ENCODE measurements at regions not wholly inside any gene's neighbourhood (a gene's known extent, or its start where the extent isn't known, plus 50 kb on each side); places are given as distances from the start of the nearest gene placed in this dataset.

DNA sequence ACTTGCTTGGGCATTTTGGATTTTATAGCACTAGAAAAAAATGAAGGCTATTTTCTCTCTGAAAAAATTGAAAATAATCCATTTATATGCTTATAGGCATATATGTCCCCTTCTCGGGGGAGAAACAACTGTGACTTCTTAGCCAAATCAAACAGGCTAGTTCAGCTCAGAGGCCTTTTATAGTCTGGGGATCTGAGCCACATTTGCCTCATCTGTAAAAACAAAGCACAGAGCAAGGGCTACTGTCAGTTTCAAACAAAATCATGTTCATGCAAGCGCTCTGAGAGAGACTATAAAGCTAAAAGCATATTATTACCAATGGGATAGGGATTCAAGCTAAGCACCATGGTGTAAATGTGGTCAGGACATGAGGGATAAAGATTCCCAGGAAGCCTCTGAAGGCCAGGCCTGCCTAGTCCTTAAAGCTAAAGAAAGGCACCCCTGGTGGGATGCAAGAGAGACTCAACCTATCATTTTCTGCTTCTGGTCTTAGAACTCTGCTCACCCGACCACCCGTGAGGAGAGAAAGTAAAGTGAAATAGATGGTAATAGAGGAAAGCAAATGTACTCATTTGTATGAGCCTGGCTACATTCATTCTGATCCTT, 51.0 kb upstream of the IL12A start (continued):
- TF ChIP-seq, protein P1, sequence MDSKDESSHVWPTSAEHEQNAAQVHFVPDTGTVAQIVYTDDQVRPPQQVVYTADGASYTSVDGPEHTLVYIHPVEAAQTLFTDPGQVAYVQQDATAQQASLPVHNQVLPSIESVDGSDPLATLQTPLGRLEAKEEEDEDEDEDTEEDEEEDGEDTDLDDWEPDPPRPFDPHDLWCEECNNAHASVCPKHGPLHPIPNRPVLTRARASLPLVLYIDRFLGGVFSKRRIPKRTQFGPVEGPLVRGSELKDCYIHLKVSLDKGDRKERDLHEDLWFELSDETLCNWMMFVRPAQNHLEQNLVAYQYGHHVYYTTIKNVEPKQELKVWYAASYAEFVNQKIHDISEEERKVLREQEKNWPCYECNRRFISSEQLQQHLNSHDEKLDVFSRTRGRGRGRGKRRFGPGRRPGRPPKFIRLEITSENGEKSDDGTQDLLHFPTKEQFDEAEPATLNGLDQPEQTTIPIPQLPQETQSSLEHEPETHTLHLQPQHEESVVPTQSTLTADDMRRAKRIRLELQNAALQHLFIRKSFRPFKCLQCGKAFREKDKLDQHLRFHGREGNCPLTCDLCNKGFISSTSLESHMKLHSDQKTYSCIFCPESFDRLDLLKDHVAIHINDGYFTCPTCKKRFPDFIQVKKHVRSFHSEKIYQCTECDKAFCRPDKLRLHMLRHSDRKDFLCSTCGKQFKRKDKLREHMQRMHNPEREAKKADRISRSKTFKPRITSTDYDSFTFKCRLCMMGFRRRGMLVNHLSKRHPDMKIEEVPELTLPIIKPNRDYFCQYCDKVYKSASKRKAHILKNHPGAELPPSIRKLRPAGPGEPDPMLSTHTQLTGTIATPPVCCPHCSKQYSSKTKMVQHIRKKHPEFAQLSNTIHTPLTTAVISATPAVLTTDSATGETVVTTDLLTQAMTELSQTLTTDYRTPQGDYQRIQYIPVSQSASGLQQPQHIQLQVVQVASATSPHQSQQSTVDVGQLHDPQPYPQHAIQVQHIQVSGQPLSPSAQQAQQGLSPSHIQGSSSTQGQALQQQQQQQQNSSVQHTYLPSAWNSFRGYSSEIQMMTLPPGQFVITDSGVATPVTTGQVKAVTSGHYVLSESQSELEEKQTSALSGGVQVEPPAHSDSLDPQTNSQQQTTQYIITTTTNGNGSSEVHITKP (tag by site-specific recombination; IDR thresholded peaks at IDR 0.05): no peak
- TF ChIP-seq, protein P2, sequence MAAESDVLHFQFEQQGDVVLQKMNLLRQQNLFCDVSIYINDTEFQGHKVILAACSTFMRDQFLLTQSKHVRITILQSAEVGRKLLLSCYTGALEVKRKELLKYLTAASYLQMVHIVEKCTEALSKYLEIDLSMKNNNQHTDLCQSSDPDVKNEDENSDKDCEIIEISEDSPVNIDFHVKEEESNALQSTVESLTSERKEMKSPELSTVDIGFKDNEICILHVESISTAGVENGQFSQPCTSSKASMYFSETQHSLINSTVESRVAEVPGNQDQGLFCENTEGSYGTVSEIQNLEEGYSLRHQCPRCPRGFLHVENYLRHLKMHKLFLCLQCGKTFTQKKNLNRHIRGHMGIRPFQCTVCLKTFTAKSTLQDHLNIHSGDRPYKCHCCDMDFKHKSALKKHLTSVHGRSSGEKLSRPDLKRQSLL (tag by site-specific recombination; IDR thresholded peaks at IDR 0.05): no peak
- TF ChIP-seq ZNF792 (tag by site-specific recombination; IDR thresholded peaks at IDR 0.05) (no peak), ZNF555 (tag by site-specific recombination; conservative IDR thresholded peaks at IDR 0.05) (no peak), ZNF747 (tag by site-specific recombination; IDR thresholded peaks at IDR 0.05) (no peak), RBAK (tag by site-specific recombination; IDR thresholded peaks at IDR 0.05) (no peak), ZXDB (tag by site-specific recombination; IDR thresholded peaks at IDR 0.05) (no peak), ZNF585B (tag by site-specific recombination; IDR thresholded peaks at IDR 0.05) (no peak), ZNF292 (tag by site-specific recombination; IDR thresholded peaks at IDR 0.05; ENCODE audit: borderline replicate concordance, low read depth) (no peak), MYNN (tag by site-specific recombination; IDR thresholded peaks at IDR 0.05; ENCODE audit: borderline replicate concordance) (no peak), KLF7 (tag by site-specific recombination; IDR thresholded peaks at IDR 0.05; ENCODE audit: borderline replicate concordance) (no peak), ZNF211 (tag by site-specific recombination; IDR thresholded peaks at IDR 0.05; ENCODE audit: low read depth) (no peak), ZNF140 (tag by site-specific recombination; IDR thresholded peaks at IDR 0.05) (no peak)
- TF ChIP-seq, protein P3, sequence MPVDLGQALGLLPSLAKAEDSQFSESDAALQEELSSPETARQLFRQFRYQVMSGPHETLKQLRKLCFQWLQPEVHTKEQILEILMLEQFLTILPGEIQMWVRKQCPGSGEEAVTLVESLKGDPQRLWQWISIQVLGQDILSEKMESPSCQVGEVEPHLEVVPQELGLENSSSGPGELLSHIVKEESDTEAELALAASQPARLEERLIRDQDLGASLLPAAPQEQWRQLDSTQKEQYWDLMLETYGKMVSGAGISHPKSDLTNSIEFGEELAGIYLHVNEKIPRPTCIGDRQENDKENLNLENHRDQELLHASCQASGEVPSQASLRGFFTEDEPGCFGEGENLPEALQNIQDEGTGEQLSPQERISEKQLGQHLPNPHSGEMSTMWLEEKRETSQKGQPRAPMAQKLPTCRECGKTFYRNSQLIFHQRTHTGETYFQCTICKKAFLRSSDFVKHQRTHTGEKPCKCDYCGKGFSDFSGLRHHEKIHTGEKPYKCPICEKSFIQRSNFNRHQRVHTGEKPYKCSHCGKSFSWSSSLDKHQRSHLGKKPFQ (tag by site-specific recombination; IDR thresholded peaks at IDR 0.05): no peak
- TF ChIP-seq, protein P4, sequence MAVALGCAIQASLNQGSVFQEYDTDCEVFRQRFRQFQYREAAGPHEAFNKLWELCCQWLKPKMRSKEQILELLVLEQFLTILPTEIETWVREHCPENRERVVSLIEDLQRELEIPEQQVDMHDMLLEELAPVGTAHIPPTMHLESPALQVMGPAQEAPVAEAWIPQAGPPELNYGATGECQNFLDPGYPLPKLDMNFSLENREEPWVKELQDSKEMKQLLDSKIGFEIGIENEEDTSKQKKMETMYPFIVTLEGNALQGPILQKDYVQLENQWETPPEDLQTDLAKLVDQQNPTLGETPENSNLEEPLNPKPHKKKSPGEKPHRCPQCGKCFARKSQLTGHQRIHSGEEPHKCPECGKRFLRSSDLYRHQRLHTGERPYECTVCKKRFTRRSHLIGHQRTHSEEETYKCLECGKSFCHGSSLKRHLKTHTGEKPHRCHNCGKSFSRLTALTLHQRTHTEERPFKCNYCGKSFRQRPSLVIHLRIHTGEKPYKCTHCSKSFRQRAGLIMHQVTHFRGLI (tag by site-specific recombination; IDR thresholded peaks at IDR 0.05): no peak
- TF ChIP-seq, protein P5, sequence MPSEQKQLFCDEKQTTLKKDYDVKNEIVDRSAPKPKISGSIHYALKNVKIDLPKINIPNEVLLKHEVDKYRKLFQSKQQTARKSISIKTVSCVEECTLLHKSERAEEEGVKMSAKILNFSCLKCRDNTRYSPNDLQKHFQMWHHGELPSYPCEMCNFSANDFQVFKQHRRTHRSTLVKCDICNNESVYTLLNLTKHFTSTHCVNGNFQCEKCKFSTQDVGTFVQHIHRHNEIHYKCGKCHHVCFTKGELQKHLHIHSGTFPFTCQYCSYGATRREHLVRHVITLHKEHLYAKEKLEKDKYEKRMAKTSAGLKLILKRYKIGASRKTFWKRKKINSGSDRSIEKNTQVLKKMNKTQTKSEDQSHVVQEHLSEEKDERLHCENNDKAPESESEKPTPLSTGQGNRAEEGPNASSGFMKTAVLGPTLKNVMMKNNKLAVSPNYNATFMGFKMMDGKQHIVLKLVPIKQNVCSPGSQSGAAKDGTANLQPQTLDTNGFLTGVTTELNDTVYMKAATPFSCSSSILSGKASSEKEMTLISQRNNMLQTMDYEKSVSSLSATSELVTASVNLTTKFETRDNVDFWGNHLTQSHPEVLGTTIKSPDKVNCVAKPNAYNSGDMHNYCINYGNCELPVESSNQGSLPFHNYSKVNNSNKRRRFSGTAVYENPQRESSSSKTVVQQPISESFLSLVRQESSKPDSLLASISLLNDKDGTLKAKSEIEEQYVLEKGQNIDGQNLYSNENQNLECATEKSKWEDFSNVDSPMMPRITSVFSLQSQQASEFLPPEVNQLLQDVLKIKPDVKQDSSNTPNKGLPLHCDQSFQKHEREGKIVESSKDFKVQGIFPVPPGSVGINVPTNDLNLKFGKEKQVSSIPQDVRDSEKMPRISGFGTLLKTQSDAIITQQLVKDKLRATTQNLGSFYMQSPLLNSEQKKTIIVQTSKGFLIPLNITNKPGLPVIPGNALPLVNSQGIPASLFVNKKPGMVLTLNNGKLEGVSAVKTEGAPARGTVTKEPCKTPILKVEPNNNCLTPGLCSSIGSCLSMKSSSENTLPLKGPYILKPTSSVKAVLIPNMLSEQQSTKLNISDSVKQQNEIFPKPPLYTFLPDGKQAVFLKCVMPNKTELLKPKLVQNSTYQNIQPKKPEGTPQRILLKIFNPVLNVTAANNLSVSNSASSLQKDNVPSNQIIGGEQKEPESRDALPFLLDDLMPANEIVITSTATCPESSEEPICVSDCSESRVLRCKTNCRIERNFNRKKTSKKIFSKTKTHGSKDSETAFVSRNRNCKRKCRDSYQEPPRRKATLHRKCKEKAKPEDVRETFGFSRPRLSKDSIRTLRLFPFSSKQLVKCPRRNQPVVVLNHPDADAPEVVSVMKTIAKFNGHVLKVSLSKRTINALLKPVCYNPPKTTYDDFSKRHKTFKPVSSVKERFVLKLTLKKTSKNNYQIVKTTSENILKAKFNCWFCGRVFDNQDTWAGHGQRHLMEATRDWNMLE (tag by site-specific recombination; conservative IDR thresholded peaks at IDR 0.05; ENCODE audit: low read depth): no peak

Measured in HEK293 (cell line).